ENCODE measurements at regions not wholly inside any gene's neighbourhood (a gene's known extent, or its start where the extent isn't known, plus 50 kb on each side); places are given as distances from the start of the nearest gene placed in this dataset.
"Not testable (repeated sequence)": the region's sequence is repeated elsewhere in the genome, so short reads cannot be mapped to it uniquely, and the experiment has no call there.

DNA sequence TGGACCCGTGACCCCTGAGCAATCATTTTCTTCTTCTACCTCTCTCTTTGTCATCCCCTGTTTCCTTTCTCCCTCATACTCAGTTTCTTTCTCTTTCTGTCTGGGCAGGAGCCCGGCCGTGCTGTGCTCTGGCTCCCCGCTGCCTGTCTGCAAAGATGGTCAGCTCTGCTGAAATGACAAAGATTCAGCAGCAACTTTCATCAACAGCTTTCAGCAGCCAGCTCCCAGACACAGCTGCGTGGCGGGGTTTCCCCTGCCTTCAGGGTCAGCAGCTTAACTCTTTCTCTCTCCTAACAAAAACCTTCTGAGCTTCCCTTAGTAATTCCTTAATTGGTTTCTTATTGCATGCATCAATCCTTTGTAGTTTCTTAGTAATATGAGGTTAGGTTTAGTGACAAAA lies 1234.4 kb downstream of the CNTNAP5 start:
- Histone ChIP-seq H3K9me3 (ENCODE audit: control insufficient read depth in 4 of 4, low read length in 3 of 4) (no peaks in the 10 kb centered on the region), H3K4me3 (ENCODE audit: low read depth in 1 of 3, low read length in 3 of 3) (no peak overlapping the region), H3K9ac (ENCODE audit: low read depth in 1 of 2, low read length in 2 of 2) (no peak overlapping the region), H3K27ac (ENCODE audit: low read depth in 1 of 2, low read length in 2 of 2) (no peak overlapping the region), H3K27me3 (ENCODE audit: control insufficient read depth in 4 of 4, insufficient read depth in 4 of 4, low read length in 3 of 4) (no peaks in the 10 kb centered on the region), H3K36me3 (ENCODE audit: control insufficient read depth in 4 of 4, insufficient read depth in 3 of 4, low read depth in 1 of 4, low read length in 3 of 4) (no peaks in the 10 kb centered on the region), H3K4me1 (ENCODE audit: control insufficient read depth in 4 of 4, insufficient read depth in 4 of 4, low read length in 3 of 4) (no peaks in the 10 kb centered on the region)
- WGBS: 77% methylated on average over 6 of the region's 6 CpGs
- DNase-seq (ENCODE audit: low spot score): no peak
- TF ChIP-seq RXRA (IDR thresholded peaks at IDR 0.05) (no peak), RAD21 (IDR thresholded peaks at IDR 0.05) (no peak), HNF4A (conservative IDR thresholded peaks at IDR 0.05) (no peak), SP1 (IDR thresholded peaks at IDR 0.05) (no peak), FOXA1 (IDR thresholded peaks at IDR 0.05) (no peak), JUND (IDR thresholded peaks at IDR 0.05) (no peak), GABPA (IDR thresholded peaks at IDR 0.05 in 1 of 2, conservative IDR thresholded peaks at IDR 0.05 in 1 of 2) (no peak), EGR1 (IDR thresholded peaks at IDR 0.05; ENCODE audit: low read depth in 2 of 2) (no peak), HNF4G (IDR thresholded peaks at IDR 0.05) (no peak), TAF1 (conservative IDR thresholded peaks at IDR 0.05) (no peak)
- TF ChIP-seq, protein P1, sequence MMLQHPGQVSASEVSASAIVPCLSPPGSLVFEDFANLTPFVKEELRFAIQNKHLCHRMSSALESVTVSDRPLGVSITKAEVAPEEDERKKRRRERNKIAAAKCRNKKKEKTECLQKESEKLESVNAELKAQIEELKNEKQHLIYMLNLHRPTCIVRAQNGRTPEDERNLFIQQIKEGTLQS (IDR thresholded peaks at IDR 0.05): no peak
- TF ChIP-seq, protein P2, sequence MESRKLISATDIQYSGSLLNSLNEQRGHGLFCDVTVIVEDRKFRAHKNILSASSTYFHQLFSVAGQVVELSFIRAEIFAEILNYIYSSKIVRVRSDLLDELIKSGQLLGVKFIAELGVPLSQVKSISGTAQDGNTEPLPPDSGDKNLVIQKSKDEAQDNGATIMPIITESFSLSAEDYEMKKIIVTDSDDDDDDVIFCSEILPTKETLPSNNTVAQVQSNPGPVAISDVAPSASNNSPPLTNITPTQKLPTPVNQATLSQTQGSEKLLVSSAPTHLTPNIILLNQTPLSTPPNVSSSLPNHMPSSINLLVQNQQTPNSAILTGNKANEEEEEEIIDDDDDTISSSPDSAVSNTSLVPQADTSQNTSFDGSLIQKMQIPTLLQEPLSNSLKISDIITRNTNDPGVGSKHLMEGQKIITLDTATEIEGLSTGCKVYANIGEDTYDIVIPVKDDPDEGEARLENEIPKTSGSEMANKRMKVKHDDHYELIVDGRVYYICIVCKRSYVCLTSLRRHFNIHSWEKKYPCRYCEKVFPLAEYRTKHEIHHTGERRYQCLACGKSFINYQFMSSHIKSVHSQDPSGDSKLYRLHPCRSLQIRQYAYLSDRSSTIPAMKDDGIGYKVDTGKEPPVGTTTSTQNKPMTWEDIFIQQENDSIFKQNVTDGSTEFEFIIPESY (IDR thresholded peaks at IDR 0.05): no peak
- TF ChIP-seq, protein P3, sequence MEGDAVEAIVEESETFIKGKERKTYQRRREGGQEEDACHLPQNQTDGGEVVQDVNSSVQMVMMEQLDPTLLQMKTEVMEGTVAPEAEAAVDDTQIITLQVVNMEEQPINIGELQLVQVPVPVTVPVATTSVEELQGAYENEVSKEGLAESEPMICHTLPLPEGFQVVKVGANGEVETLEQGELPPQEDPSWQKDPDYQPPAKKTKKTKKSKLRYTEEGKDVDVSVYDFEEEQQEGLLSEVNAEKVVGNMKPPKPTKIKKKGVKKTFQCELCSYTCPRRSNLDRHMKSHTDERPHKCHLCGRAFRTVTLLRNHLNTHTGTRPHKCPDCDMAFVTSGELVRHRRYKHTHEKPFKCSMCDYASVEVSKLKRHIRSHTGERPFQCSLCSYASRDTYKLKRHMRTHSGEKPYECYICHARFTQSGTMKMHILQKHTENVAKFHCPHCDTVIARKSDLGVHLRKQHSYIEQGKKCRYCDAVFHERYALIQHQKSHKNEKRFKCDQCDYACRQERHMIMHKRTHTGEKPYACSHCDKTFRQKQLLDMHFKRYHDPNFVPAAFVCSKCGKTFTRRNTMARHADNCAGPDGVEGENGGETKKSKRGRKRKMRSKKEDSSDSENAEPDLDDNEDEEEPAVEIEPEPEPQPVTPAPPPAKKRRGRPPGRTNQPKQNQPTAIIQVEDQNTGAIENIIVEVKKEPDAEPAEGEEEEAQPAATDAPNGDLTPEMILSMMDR (IDR thresholded peaks at IDR 0.05; ENCODE audit: low read depth, low read length, missing input control): no peak
- TF ChIP-seq, protein P4, sequence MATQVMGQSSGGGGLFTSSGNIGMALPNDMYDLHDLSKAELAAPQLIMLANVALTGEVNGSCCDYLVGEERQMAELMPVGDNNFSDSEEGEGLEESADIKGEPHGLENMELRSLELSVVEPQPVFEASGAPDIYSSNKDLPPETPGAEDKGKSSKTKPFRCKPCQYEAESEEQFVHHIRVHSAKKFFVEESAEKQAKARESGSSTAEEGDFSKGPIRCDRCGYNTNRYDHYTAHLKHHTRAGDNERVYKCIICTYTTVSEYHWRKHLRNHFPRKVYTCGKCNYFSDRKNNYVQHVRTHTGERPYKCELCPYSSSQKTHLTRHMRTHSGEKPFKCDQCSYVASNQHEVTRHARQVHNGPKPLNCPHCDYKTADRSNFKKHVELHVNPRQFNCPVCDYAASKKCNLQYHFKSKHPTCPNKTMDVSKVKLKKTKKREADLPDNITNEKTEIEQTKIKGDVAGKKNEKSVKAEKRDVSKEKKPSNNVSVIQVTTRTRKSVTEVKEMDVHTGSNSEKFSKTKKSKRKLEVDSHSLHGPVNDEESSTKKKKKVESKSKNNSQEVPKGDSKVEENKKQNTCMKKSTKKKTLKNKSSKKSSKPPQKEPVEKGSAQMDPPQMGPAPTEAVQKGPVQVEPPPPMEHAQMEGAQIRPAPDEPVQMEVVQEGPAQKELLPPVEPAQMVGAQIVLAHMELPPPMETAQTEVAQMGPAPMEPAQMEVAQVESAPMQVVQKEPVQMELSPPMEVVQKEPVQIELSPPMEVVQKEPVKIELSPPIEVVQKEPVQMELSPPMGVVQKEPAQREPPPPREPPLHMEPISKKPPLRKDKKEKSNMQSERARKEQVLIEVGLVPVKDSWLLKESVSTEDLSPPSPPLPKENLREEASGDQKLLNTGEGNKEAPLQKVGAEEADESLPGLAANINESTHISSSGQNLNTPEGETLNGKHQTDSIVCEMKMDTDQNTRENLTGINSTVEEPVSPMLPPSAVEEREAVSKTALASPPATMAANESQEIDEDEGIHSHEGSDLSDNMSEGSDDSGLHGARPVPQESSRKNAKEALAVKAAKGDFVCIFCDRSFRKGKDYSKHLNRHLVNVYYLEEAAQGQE (IDR thresholded peaks at IDR 0.05): no peak
- TF ChIP-seq, protein P5, sequence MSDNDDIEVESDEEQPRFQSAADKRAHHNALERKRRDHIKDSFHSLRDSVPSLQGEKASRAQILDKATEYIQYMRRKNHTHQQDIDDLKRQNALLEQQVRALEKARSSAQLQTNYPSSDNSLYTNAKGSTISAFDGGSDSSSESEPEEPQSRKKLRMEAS (IDR thresholded peaks at IDR 0.05): no peak

DNA sequence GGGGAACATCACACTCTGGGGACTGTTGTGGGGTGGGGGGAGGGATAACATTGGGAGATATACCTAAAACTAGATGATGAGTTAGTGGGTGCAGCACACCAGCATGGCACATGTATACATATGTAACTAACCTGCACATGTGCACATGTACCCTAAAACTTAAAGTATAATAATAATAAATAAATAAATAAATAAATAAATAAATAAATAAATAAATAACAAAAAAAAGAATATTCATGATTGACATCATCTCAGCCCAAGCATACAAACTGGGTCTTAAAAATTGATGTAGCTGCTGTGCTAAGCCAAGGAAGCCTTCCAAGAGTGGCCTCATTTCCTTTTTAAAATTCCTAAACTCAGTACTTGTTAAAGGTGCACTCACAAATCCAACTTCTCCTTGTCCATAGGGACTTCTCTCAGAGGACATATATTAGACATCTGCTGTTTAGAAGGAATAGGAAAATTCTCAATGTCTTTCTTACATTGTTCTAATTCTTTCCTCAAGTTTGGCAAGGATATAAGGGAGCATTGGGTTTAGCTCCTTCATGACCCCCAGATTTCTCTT lies 1235.4 kb downstream of the CNTNAP5 start:
- not testable (repeated sequence) for H3K9me3 ChIP-seq (ENCODE audit: control insufficient read depth in 4 of 4, low read length in 3 of 4); H3K36me3 ChIP-seq (ENCODE audit: control insufficient read depth in 4 of 4, insufficient read depth in 3 of 4, low read depth in 1 of 4, low read length in 3 of 4)

More for the DNA sequence above, 1235.4 kb downstream of the CNTNAP5 start:
- not testable (repeated sequence) for H3K4me3 ChIP-seq (ENCODE audit: low read depth in 1 of 3, low read length in 3 of 3); H3K4me1 ChIP-seq (ENCODE audit: control insufficient read depth in 4 of 4, insufficient read depth in 4 of 4, low read length in 3 of 4); DNase-seq (ENCODE audit: low spot score); H3K27me3 ChIP-seq (ENCODE audit: control insufficient read depth in 4 of 4, insufficient read depth in 4 of 4, low read length in 3 of 4); H3K27ac ChIP-seq (ENCODE audit: low read depth in 1 of 2, low read length in 2 of 2); H3K9ac ChIP-seq (ENCODE audit: low read depth in 1 of 2, low read length in 2 of 2)
